Right renal pelvis (tissue), 4 donors: ENCODE measurements at regions not wholly inside any gene's neighbourhood (a gene's known extent, or its start where the extent isn't known, plus 50 kb on each side); places are given as distances from the start of the nearest gene placed in this dataset.
"Not testable (repeated sequence)": the region's sequence is repeated elsewhere in the genome, so short reads cannot be mapped to it uniquely, and the experiment has no call there.

Source experiments
- DNase-seq, 4 donors: peaks; one replicate each; pipeline ENCODE4 v3.0.0-alpha.2; 2013; ENCODE audit warnings: low read depth in 4 of 4, low spot score in 3 of 4, missing footprints in 1 of 4

GRCh38 chr9:87392086-87392485 lies 105.6 kb upstream of the DAPK1 start:
- DNase-seq = no peak

- no peak for DNase-seq
Observed at GRCh38 chr9:87393706-87394230, 103.9 kb upstream of the DAPK1 start.

- peak; percentile 38 to 76 (median 60) for DNase-seq
Observed at GRCh38 chr9:87395804-87396479, 101.7 kb upstream of the DAPK1 start.

- no peak for DNase-seq
Observed at GRCh38 chr9:87401681-87402080, 96.0 kb upstream of the DAPK1 start.

- DNase-seq = no peak
Observed at GRCh38 chr9:87402537-87402936, 95.1 kb upstream of the DAPK1 start.

- DNase-seq = no peak
Observed at GRCh38 chr9:87405677-87406542, 91.8 kb upstream of the DAPK1 start.

GRCh38 chr9:87406543-87407166 lies 91.0 kb upstream of the DAPK1 start:
- DNase-seq = no peak

- DNase-seq = not testable (repeated sequence)
Observed at GRCh38 chr9:87410047-87411005, 87.3 kb upstream of the DAPK1 start.

- no peak for DNase-seq
Observed at GRCh38 chr9:87420884-87421283, 76.8 kb upstream of the DAPK1 start.

- DNase-seq = no peak
Observed at GRCh38 chr9:87421734-87422133, 75.9 kb upstream of the DAPK1 start.

- no peak for DNase-seq
Observed at GRCh38 chr9:87422999-87423398, 74.7 kb upstream of the DAPK1 start.

- not testable (repeated sequence) for DNase-seq
Observed at GRCh38 chr9:87423885-87424284, 73.8 kb upstream of the DAPK1 start.

- no peak for DNase-seq
Observed at GRCh38 chr9:87425202-87425601, 72.5 kb upstream of the DAPK1 start.

GRCh38 chr9:87427851-87428506 lies 69.7 kb upstream of the DAPK1 start:
- DNase-seq = no peak

GRCh38 chr9:87428659-87429058 lies 69.0 kb upstream of the DAPK1 start:
- DNase-seq = no peak

- DNase-seq = no peak
Observed at GRCh38 chr9:87431837-87432236, 65.8 kb upstream of the DAPK1 start.

- no peak for DNase-seq
Observed at GRCh38 chr9:87433853-87434252, 63.8 kb upstream of the DAPK1 start.

GRCh38 chr9:87434366-87434765 lies 63.3 kb upstream of the DAPK1 start:
- no peak for DNase-seq

GRCh38 chr9:87435189-87435880 lies 62.3 kb upstream of the DAPK1 start:
- DNase-seq = no peak
